ENCODE measurements at regions not wholly inside any gene's neighbourhood (a gene's known extent, or its start where the extent isn't known, plus 50 kb on each side); places are given as distances from the start of the nearest gene placed in this dataset.

DNA sequence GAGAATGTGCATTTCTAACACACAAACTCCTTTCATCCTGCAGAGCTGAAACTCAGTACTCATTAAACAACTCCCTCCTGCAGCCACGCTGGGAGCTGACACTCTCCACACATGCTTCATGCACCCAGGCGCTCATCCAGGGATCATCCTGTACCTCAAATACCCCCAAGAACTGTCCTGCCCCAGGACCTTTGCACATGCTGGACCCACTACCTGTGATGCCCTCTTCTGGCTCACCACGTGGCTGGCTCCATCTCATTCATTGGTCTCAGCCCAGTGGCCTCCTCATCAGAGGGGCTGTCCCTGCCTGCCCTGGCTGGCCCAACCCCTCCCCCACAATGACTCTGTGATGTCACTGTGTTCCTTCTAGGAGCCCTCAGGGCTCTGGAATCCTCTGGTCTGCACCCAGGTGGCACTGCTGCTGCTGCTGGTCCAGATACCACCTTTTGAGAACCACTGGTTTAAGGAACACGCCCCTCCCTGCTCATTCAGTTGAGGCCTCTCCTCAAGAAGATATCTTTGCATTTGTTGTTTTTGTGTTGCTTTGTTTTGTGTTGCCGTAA lies 160.9 kb upstream of the FOXF1 start:
- no peaks in the 10 kb centered on the region for H3K9me3 ChIP-seq
- FAIRE-seq (no peak), ATAC-seq (no peak), DNase-seq (ENCODE audit: low read depth in 1 of 2, low spot score in 1 of 2) (no peak)
- no peak for TF ChIP-seq NR3C1 (IDR thresholded peaks at IDR 0.05)
- no peak for TF ChIP-seq EHF (CRISPR knock-in tag; IDR thresholded peaks at IDR 0.05)
- TF ChIP-seq MYC (IDR thresholded peaks at IDR 0.05; ENCODE audit: borderline replicate concordance, low read length), result no peak
- TF ChIP-seq, protein P1, sequence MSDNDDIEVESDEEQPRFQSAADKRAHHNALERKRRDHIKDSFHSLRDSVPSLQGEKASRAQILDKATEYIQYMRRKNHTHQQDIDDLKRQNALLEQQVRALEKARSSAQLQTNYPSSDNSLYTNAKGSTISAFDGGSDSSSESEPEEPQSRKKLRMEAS (IDR thresholded peaks at IDR 0.05), result no peak
- 17% methylated on average over 5 of the region's 5 CpGs for WGBS (ENCODE audit: missing lambda C conversion rate)
- no peak overlapping the region for H3K4me2 ChIP-seq
- H3K4me3 ChIP-seq, result no peak overlapping the region
- ChIA-PET POLR2A (no interaction called here), CTCF (interaction anchor here (5.8 kb wide), 1 partner anchor 169 kb away, joined by 30 read pairs; no protein-coding TSS in a partner anchor)
- no peaks in the 10 kb centered on the region for H3K4me1 ChIP-seq
- no peak overlapping the region for H3K27ac ChIP-seq

DNA sequence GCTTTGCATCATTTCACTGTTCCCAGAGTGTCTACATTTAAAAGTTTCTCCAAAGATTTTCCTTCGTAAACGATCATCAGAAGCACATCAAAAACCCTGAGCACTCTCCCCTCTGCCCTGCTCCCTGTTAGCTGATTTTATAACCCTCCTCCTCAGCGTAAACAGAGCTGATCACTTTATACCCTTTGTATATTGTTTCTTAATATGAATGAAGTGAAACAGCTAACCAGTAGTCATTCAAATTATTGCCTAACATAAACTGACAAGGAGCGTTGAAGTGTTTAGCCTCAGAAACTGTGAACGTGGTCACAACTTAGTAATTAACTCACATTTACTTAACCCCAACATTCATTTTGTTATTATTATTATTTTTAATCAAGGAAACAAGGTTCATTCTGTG lies 160.0 kb upstream of the FOXF1 start:
- DNase-seq (ENCODE audit: low read depth in 1 of 2, low spot score in 1 of 2) (no peak), ATAC-seq (no peak), FAIRE-seq (no peak)
- no peak overlapping the region for H3K4me3 ChIP-seq
- H3K4me2 ChIP-seq, result no peak overlapping the region
- H3K27ac ChIP-seq, result no peak overlapping the region
- ChIA-PET POLR2A (no interaction called here), CTCF (interaction anchor here (5.8 kb wide), 1 partner anchor 168 kb away, joined by 30 read pairs; no protein-coding TSS in a partner anchor)
- 32% methylated on average over 5 of the region's 5 CpGs for WGBS (ENCODE audit: missing lambda C conversion rate)
- H3K4me1 ChIP-seq, result no peaks in the 10 kb centered on the region
- TF ChIP-seq MAFK (IDR thresholded peaks at IDR 0.05; ENCODE audit: partially characterized antibody) (no peak), HOXB13 (CRISPR knock-in tag; IDR thresholded peaks at IDR 0.05; ENCODE audit: low read depth) (no peak), FOSB (CRISPR knock-in tag; IDR thresholded peaks at IDR 0.05) (no peak), HOXA7 (CRISPR knock-in tag; IDR thresholded peaks at IDR 0.05) (no peak), RFX5 (IDR thresholded peaks at IDR 0.05) (no peak), JUNB (IDR thresholded peaks at IDR 0.05) (no peak), MYC (IDR thresholded peaks at IDR 0.05; ENCODE audit: borderline replicate concordance, low read length) (no peak), POLR2AphosphoS2 (conservative IDR thresholded peaks at IDR 0.05; ENCODE audit: low read length) (no peak), FOXS1 (CRISPR knock-in tag; IDR thresholded peaks at IDR 0.05) (no peak)
- TF ChIP-seq, protein P2, sequence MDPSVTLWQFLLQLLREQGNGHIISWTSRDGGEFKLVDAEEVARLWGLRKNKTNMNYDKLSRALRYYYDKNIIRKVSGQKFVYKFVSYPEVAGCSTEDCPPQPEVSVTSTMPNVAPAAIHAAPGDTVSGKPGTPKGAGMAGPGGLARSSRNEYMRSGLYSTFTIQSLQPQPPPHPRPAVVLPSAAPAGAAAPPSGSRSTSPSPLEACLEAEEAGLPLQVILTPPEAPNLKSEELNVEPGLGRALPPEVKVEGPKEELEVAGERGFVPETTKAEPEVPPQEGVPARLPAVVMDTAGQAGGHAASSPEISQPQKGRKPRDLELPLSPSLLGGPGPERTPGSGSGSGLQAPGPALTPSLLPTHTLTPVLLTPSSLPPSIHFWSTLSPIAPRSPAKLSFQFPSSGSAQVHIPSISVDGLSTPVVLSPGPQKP (IDR thresholded peaks at IDR 0.05; ENCODE audit: low read depth, low read length), result no peak
- H3K9me3 ChIP-seq, result no peaks in the 10 kb centered on the region; the same call in 2 of the 3 replicates

DNA sequence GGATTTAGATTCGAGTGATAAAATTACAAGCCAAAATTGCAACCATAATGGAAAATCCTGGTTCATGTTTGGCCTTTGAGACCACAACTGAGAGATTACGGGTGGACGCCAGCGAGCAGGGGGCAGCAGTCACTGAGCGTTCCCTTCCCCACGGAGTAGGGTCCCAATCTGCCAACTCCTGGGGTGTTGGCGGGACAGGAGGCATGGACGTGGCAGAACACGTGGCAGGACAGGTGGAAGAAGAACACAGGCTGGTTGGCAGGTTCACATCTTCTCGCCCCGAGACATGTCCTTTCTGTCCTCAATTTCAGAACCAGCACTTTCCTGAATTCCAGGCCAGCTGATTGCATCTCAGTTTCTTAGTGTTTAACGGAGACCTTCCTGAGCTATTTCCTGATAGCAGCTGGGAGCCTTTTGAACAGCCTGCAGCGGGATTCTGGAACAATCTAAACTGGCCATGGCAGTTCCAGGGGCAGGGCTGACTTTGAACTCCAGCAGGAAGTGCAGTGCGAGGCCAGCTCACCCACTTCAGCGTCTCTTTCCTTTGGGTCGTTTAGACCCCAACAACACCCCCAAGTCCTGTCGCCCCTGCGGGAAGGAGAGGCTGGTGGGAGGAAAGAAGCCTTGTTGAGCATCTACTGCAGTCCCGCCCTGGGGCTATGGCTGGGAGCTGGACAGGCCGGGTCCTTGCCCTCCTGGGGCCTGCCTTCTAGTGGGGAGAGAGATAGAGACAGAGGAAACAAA lies 159.1 kb upstream of the FOXF1 start:
- DNase-seq (ENCODE audit: low read depth in 1 of 2, low spot score in 1 of 2) (no peak), ATAC-seq (no peak), FAIRE-seq (no peak)
- CTCF ChIA-PET, result interaction anchor here (1.3 to 1.5 kb wide), 3 partner anchors 9 to 167 kb away, joined by 3 to 4 read pairs (median 3); no protein-coding TSS in a partner anchor
- no peaks in the 10 kb centered on the region for H3K4me1 ChIP-seq
- H3K4me2 ChIP-seq, result no peak overlapping the region
- WGBS (ENCODE audit: missing lambda C conversion rate), result 37% methylated on average over 18 of the region's 20 CpGs
- no peak overlapping the region for H3K4me3 ChIP-seq
- POLR2A ChIA-PET, result no interaction called here
- H3K9me3 ChIP-seq, result peaks cover 8% of the 10 kb centered on the region
- H3K27ac ChIP-seq, result no peak overlapping the region
- TF ChIP-seq CEBPB (IDR thresholded peaks at IDR 0.05), result no peak
- TF ChIP-seq CHD2 (IDR thresholded peaks at IDR 0.05; ENCODE audit: low read length, partially characterized antibody), result no peak
- no peak for TF ChIP-seq HDAC2 (IDR thresholded peaks at IDR 0.05)
- TF ChIP-seq POLR2A (IDR thresholded peaks at IDR 0.05; ENCODE audit: low read length), result no peak
- no peak for TF ChIP-seq TP53 (CRISPR knock-in tag; IDR thresholded peaks at IDR 0.05)
- TF ChIP-seq, protein P3, sequence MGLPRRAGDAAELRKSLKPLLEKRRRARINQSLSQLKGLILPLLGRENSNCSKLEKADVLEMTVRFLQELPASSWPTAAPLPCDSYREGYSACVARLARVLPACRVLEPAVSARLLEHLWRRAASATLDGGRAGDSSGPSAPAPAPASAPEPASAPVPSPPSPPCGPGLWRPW (IDR thresholded peaks at IDR 0.05), result no peak
- TF ChIP-seq ZSCAN20 (CRISPR knock-in tag; IDR thresholded peaks at IDR 0.05), result no peak
- TF ChIP-seq FOXS1 (CRISPR knock-in tag; IDR thresholded peaks at IDR 0.05), result no peak
- no peak for TF ChIP-seq FOSB (CRISPR knock-in tag; IDR thresholded peaks at IDR 0.05)
- TF ChIP-seq RNF2 (IDR thresholded peaks at IDR 0.05; ENCODE audit: borderline replicate concordance, low read depth), result no peak
- TF ChIP-seq, protein P4, sequence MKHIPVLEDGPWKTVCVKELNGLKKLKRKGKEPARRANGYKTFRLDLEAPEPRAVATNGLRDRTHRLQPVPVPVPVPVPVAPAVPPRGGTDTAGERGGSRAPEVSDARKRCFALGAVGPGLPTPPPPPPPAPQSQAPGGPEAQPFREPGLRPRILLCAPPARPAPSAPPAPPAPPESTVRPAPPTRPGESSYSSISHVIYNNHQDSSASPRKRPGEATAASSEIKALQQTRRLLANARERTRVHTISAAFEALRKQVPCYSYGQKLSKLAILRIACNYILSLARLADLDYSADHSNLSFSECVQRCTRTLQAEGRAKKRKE (CRISPR knock-in tag; IDR thresholded peaks at IDR 0.05; ENCODE audit: low read depth), result no peak
- no peak for TF ChIP-seq RAD21 (conservative IDR thresholded peaks at IDR 0.05 in 1 of 2, IDR thresholded peaks at IDR 0.05 in 1 of 2)
- no peak for TF ChIP-seq MAZ (IDR thresholded peaks at IDR 0.05; ENCODE audit: borderline replicate concordance, low read depth, low read length)
- TF ChIP-seq, protein P5, sequence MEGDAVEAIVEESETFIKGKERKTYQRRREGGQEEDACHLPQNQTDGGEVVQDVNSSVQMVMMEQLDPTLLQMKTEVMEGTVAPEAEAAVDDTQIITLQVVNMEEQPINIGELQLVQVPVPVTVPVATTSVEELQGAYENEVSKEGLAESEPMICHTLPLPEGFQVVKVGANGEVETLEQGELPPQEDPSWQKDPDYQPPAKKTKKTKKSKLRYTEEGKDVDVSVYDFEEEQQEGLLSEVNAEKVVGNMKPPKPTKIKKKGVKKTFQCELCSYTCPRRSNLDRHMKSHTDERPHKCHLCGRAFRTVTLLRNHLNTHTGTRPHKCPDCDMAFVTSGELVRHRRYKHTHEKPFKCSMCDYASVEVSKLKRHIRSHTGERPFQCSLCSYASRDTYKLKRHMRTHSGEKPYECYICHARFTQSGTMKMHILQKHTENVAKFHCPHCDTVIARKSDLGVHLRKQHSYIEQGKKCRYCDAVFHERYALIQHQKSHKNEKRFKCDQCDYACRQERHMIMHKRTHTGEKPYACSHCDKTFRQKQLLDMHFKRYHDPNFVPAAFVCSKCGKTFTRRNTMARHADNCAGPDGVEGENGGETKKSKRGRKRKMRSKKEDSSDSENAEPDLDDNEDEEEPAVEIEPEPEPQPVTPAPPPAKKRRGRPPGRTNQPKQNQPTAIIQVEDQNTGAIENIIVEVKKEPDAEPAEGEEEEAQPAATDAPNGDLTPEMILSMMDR (IDR thresholded peaks at IDR 0.05), result no peak
- TF ChIP-seq, protein P1 (IDR thresholded peaks at IDR 0.05), result no peak
- TF ChIP-seq, protein P6, sequence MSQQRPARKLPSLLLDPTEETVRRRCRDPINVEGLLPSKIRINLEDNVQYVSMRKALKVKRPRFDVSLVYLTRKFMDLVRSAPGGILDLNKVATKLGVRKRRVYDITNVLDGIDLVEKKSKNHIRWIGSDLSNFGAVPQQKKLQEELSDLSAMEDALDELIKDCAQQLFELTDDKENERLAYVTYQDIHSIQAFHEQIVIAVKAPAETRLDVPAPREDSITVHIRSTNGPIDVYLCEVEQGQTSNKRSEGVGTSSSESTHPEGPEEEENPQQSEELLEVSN (IDR thresholded peaks at IDR 0.05; ENCODE audit: borderline replicate concordance, low read depth), result no peak
- TF ChIP-seq PHF8 (IDR thresholded peaks at IDR 0.05; ENCODE audit: borderline replicate concordance, low read depth), result no peak
- TF ChIP-seq EHF (CRISPR knock-in tag; IDR thresholded peaks at IDR 0.05), result no peak

Data from A549 (cell line).